IMR-90 (cell line): ENCODE measurements at regions not wholly inside any gene's neighbourhood (a gene's known extent, or its start where the extent isn't known, plus 50 kb on each side); places are given as distances from the start of the nearest gene placed in this dataset.

ENCODE experiments used
- ATAC-seq: fragments of 200-7000 bp; cut with Tn5 transposase; 2 replicates; pipeline ENCODE4 v1.9.1; 2020; ENCODE audit warnings: low read depth, mild to moderate bottlenecking, moderate library complexity
- BruUV-seq: library from RNA; stranded (reverse); fragments of 400-500 nt; replicated peaks from 2 replicates; lab custom pipeline; 2021; lab: Mats Ljungman, UMichigan
- CTCF ChIA-PET: fragments of 300-600 bp; formaldehyde crosslinking; extraction: SDS; loops from one replicate; lab custom pipeline; 2021; ENCODE audit warnings: antibody characterized with exemption; lab: Yijun Ruan, JAX
- POLR2A ChIA-PET: fragments of 300-600 bp; sonication (Branson Sonifier 250); formaldehyde crosslinking; loops from one replicate; lab custom pipeline; 2022; ENCODE audit warnings: antibody characterized with exemption; ENCODE audit not compliant: unreplicated experiment; lab: Charles Lee
- DNase-seq: peaks from one replicate; pipeline ENCODE4 v3.0.0; 2013
- H2AFZ ChIP-seq: replicated peaks from 2 replicates; pipeline ENCODE3; 2013; ENCODE audit warnings: low read length, mild to moderate bottlenecking; ENCODE audit not compliant: poor library complexity
- H2AK5ac ChIP-seq: 2 replicates; pipeline ENCODE4 v1.6.1; 2013; ENCODE audit warnings: low read depth, low read length, inconsistent platforms
- H2AK9ac ChIP-seq: replicated peaks from 2 replicates; pipeline ENCODE3; 2013; ENCODE audit warnings: mild to moderate bottlenecking, low read depth, low read length, moderate library complexity; ENCODE audit not compliant: poor library complexity
- H2BK120ac ChIP-seq: 2 replicates; pipeline ENCODE4 v1.6.1; 2013; ENCODE audit warnings: low read depth, low read length, inconsistent platforms
- H2BK15ac ChIP-seq: 3 replicates; pipeline ENCODE4 v1.6.1; 2013; ENCODE audit warnings: low read depth, low read length, inconsistent platforms
- H2BK20ac ChIP-seq: 2 replicates; pipeline ENCODE4 v1.6.1; 2013; ENCODE audit warnings: low read depth, mild to moderate bottlenecking, inconsistent platforms, low read length, moderate library complexity
- H2BK5ac ChIP-seq: 2 replicates; pipeline ENCODE4 v1.6.1; 2013; ENCODE audit warnings: mild to moderate bottlenecking, low read depth, low read length, inconsistent platforms; ENCODE audit not compliant: poor library complexity, severe bottlenecking
- H3K14ac ChIP-seq: replicated peaks from 2 replicates; pipeline ENCODE4 v1.6.1; 2013; ENCODE audit warnings: low read depth, low read length, inconsistent platforms
- H3K18ac ChIP-seq: 2 replicates; pipeline ENCODE4 v1.6.1; 2013; ENCODE audit warnings: low read depth, low read length, control low read depth
- H3K23ac ChIP-seq: 2 replicates; pipeline ENCODE4 v1.6.1; 2013; ENCODE audit warnings: low read depth, low read length, inconsistent platforms
- H3K27ac ChIP-seq: 2 replicates; pipeline ENCODE4 v1.5.1; 2013; ENCODE audit warnings: mild to moderate bottlenecking, control low read depth, low read length; ENCODE audit not compliant: insufficient read depth
- H3K27me3 ChIP-seq: 2 replicates; pipeline ENCODE4 v1.6.1; 2013; ENCODE audit warnings: low read length; ENCODE audit not compliant: control insufficient read depth, insufficient read depth
- H3K36me3 ChIP-seq: 2 replicates; pipeline ENCODE4 v1.6.1; 2013; ENCODE audit warnings: low read length, mixed read lengths; ENCODE audit not compliant: control insufficient read depth, insufficient read depth
- H3K4ac ChIP-seq: 2 replicates; pipeline ENCODE4 v1.6.1; 2013; ENCODE audit warnings: low read depth, low read length, inconsistent platforms
- H3K4me1 ChIP-seq: 2 replicates; pipeline ENCODE4 v1.6.1; 2013; ENCODE audit warnings: low read length, mixed read lengths; ENCODE audit not compliant: control insufficient read depth, insufficient read depth
- H3K4me2 ChIP-seq: 2 replicates; pipeline ENCODE4 v1.6.1; 2013; ENCODE audit warnings: low read depth, mild to moderate bottlenecking, control low read depth, low read length, moderate library complexity
- H3K4me3 ChIP-seq: 2 replicates; pipeline ENCODE4 v1.5.1; 2013; ENCODE audit warnings: low read depth, mild to moderate bottlenecking, control low read depth, low read length, moderate library complexity; ENCODE audit not compliant: insufficient read depth
- H3K56ac ChIP-seq: 2 replicates; pipeline ENCODE4 v1.6.1; 2013; ENCODE audit warnings: low read length, inconsistent platforms; ENCODE audit not compliant: insufficient read depth; ENCODE audit errors: extremely low read depth
- H3K79me1 ChIP-seq, 2 experiments: 2 replicates each; pipeline ENCODE4 v1.6.1; 2013; ENCODE audit warnings: low read length in 2 of 2, inconsistent platforms in 1 of 2, low read depth in 1 of 2
- H3K9ac ChIP-seq: 2 replicates; pipeline ENCODE4 v1.6.1; 2013; ENCODE audit warnings: low read depth, low read length, control low read depth
- H3K9me1 ChIP-seq: 2 replicates; pipeline ENCODE4 v1.6.1; 2013; ENCODE audit warnings: low read length, inconsistent platforms; ENCODE audit not compliant: insufficient read depth
- H3K9me3 ChIP-seq: 2 replicates; pipeline ENCODE4 v1.6.1; 2013; ENCODE audit warnings: low read length; ENCODE audit not compliant: control insufficient read depth, insufficient read depth
- H4K20me1 ChIP-seq: 2 replicates; pipeline ENCODE4 v1.6.1; 2013; ENCODE audit warnings: low read length, inconsistent platforms; ENCODE audit not compliant: insufficient read depth
- H4K5ac ChIP-seq: 2 replicates; pipeline ENCODE4 v1.6.1; 2013; ENCODE audit warnings: mild to moderate bottlenecking, low read depth, low read length, control low read depth
- H4K8ac ChIP-seq, 2 experiments: 2 replicates each; pipeline ENCODE4 v1.6.1; 2013; ENCODE audit warnings: low read depth in 2 of 2, low read length in 2 of 2, control low read depth in 1 of 2, inconsistent platforms in 1 of 2
- H4K91ac ChIP-seq: 2 replicates; pipeline ENCODE4 v1.6.1; 2013; ENCODE audit warnings: low read depth, low read length, inconsistent platforms; ENCODE audit not compliant: insufficient read depth
- BHLHE40 ChIP-seq: fragments of 150-350 bp; IDR thresholded peaks from 2 replicates; pipeline ENCODE4 v1.6.1; 2016; ENCODE audit warnings: mild to moderate bottlenecking, low read depth, low read length
- CEBPB ChIP-seq: IDR thresholded peaks from 2 replicates; pipeline ENCODE4 v1.6.1; 2012; ENCODE audit warnings: low read depth, low read length, improper control_type of control experiment
- CHD1 ChIP-seq: IDR thresholded peaks from 2 replicates; pipeline ENCODE4 v1.6.1; 2012; ENCODE audit warnings: low read depth, low read length, improper control_type of control experiment
- FOS ChIP-seq: fragments of 150-350 bp; IDR thresholded peaks from 2 replicates; pipeline ENCODE4 v1.6.1; 2016; ENCODE audit warnings: low read depth, low read length
- NFE2L2 ChIP-seq: fragments of 150-350 bp; IDR thresholded peaks from 2 replicates; pipeline ENCODE4 v1.6.1; 2016; ENCODE audit warnings: low read depth, mild to moderate bottlenecking, low read length
- RFX5 ChIP-seq: IDR thresholded peaks from 2 replicates; pipeline ENCODE4 v1.8.0; 2012; ENCODE audit warnings: low read depth, mild to moderate bottlenecking, low read length, moderate library complexity
- USF2 ChIP-seq: fragments of 150-350 bp; IDR thresholded peaks from 2 replicates; pipeline ENCODE4 v1.6.1; 2017; ENCODE audit warnings: mild to moderate bottlenecking, antibody characterized with exemption, low read length, low read depth
- WGBS, 2 experiments: methylation state at CpG; one replicate each; pipeline versions ENCODE4 v1.1.5 to v1.1.7; 2013; ENCODE audit warnings: missing lambda C conversion rate in 2 of 2; ENCODE audit not compliant: insufficient read length in 1 of 2; ENCODE audit errors: extremely low coverage in 2 of 2; 5-methylcytosine and 5-hydroxymethylcytosine counted together
- dilution Hi-C: fragments of 300-500 bp; cut with HindIII; formaldehyde crosslinking; loops from one replicate; pipeline ENCODE4 v1.14.3; 2018; ENCODE audit warnings: low sequenced_read_pairs; ENCODE audit not compliant: unreplicated experiment
- in situ Hi-C: fragments of 300-500 bp; cut with MboI; formaldehyde crosslinking; loops from 3 replicates; pipeline ENCODE4 v1.14.3; 2019; ENCODE audit warnings: low sequenced_read_pairs, inconsistent platforms, mixed read lengths
- intact Hi-C: fragments of 100-400 bp; cut with micrococcal nuclease; formaldehyde crosslinking; loops from 2 replicates; pipeline ENCODE4 v1.10.0; 2022
- TF ChIP-seq, protein P1 (sequence below): fragments of 150-350 bp; IDR thresholded peaks from 2 replicates; pipeline ENCODE4 v1.6.1; 2016; ENCODE audit warnings: low read depth, mild to moderate bottlenecking, low read length, moderate library complexity, borderline replicate concordance
- TF ChIP-seq, protein P2 (sequence below): conservative IDR thresholded peaks from 2 replicates; pipeline ENCODE4 v1.5.1; 2012; ENCODE audit warnings: mild to moderate bottlenecking, low read depth, low read length, improper control_type of control experiment

DNA sequence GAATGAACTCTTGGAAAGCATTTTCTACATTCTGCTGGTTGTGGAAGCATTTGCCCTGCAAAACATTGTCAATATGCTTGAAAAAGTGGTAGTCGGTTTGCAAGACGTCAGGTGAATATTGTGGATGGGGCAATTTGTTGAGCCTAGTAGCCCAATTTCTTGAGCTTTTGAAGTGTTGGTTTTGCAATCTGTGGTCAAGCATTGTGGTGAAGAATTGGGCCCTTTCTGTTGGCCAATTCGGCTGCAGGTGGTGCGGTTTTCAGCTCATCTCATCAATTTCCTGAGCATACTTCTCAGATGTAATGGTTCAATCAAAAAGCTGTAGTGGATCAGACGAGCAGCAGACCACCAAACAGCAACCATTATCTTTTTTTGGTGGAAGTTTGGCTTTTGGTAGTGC is 426.8 kb upstream of the CDH9 start:
- Histone ChIP-seq H3K18ac (no peak overlapping the region), H4K20me1 (no peaks in the 10 kb centered on the region), H3K4me1 (no peaks in the 10 kb centered on the region), H2BK120ac (no peak overlapping the region), H2AFZ (no peak overlapping the region), H2BK5ac (no peak overlapping the region), H3K36me3 (no peaks in the 10 kb centered on the region), H3K4me2 (no peak overlapping the region), H3K9ac (no peak overlapping the region), H3K27ac (no peak overlapping the region), H3K79me1 (no peaks in the 10 kb centered on the region), H2BK20ac (no peak overlapping the region), H2AK9ac (no peak overlapping the region), H3K4ac (no peak overlapping the region), H2AK5ac (no peak overlapping the region), H2BK15ac (no peak overlapping the region), H3K9me3 (0 out of 2 replicates have a peak, but pooled peaks cover 2% of the 10 kb centered on the region), H3K9me1 (no peaks in the 10 kb centered on the region), H4K5ac (no peak overlapping the region), H3K56ac (no peak overlapping the region), H3K27me3 (no peaks in the 10 kb centered on the region), H4K8ac (no peak overlapping the region), H3K4me3 (no peak overlapping the region), H3K23ac (no peak overlapping the region), H4K91ac (no peak overlapping the region), H3K14ac (no peak overlapping the region)
- intact Hi-C loops (no loop called here), in situ Hi-C loops (no loop called here), dilution Hi-C loops (no loop called here)
- ATAC-seq (no peak), DNase-seq (no peak)
- TF ChIP-seq, protein P1, sequence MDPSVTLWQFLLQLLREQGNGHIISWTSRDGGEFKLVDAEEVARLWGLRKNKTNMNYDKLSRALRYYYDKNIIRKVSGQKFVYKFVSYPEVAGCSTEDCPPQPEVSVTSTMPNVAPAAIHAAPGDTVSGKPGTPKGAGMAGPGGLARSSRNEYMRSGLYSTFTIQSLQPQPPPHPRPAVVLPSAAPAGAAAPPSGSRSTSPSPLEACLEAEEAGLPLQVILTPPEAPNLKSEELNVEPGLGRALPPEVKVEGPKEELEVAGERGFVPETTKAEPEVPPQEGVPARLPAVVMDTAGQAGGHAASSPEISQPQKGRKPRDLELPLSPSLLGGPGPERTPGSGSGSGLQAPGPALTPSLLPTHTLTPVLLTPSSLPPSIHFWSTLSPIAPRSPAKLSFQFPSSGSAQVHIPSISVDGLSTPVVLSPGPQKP = no peak
- no peak for TF ChIP-seq CHD1
- TF ChIP-seq CEBPB = no peak
- TF ChIP-seq FOS = no peak
- TF ChIP-seq, protein P2, sequence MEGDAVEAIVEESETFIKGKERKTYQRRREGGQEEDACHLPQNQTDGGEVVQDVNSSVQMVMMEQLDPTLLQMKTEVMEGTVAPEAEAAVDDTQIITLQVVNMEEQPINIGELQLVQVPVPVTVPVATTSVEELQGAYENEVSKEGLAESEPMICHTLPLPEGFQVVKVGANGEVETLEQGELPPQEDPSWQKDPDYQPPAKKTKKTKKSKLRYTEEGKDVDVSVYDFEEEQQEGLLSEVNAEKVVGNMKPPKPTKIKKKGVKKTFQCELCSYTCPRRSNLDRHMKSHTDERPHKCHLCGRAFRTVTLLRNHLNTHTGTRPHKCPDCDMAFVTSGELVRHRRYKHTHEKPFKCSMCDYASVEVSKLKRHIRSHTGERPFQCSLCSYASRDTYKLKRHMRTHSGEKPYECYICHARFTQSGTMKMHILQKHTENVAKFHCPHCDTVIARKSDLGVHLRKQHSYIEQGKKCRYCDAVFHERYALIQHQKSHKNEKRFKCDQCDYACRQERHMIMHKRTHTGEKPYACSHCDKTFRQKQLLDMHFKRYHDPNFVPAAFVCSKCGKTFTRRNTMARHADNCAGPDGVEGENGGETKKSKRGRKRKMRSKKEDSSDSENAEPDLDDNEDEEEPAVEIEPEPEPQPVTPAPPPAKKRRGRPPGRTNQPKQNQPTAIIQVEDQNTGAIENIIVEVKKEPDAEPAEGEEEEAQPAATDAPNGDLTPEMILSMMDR = no peak
- TF ChIP-seq NFE2L2 = no peak
- no peak for TF ChIP-seq BHLHE40
- TF ChIP-seq RFX5 = no peak
- no peak for TF ChIP-seq USF2
- no TSS peak for BruUV-seq
- ChIA-PET POLR2A (no interaction called here), CTCF (interaction anchor here (1.1 kb wide), 1 partner anchor 24 kb away, joined by 3 read pairs; no protein-coding TSS in a partner anchor)
- WGBS, 2 experiments = no CpG with 5 or more reads among the region's 5 CpGs
